Parathyroid adenoma (tissue), 2 donors: ENCODE measurements at regions not wholly inside any gene's neighbourhood (a gene's known extent, or its start where the extent isn't known, plus 50 kb on each side); places are given as distances from the start of the nearest gene placed in this dataset.

ENCODE experiments used
- H2AFZ ChIP-seq: fragments of 300-600 bp; sonication (generic); one replicate; pipeline ENCODE4 v1.7.0; 2017; ENCODE audit warnings: antibody characterized with exemption, mild to moderate bottlenecking
- H3K27ac ChIP-seq: fragments of 300-600 bp; sonication (generic); one replicate; pipeline ENCODE4 v1.7.0; 2017
- H3K27me3 ChIP-seq: fragments of 300-600 bp; sonication (generic); one replicate; pipeline ENCODE4 v1.7.0; 2017; ENCODE audit warnings: low read length; ENCODE audit not compliant: control insufficient read depth, insufficient read depth
- H3K36me3 ChIP-seq: fragments of 300-600 bp; sonication (generic); one replicate; pipeline ENCODE4 v1.7.0; 2017; ENCODE audit warnings: low read length; ENCODE audit not compliant: control insufficient read depth, insufficient read depth
- H3K4me1 ChIP-seq: fragments of 300-600 bp; sonication (generic); one replicate; pipeline ENCODE4 v1.7.0; 2017; ENCODE audit warnings: control low read depth
- H3K4me2 ChIP-seq: fragments of 300-600 bp; sonication (generic); one replicate; pipeline ENCODE4 v1.7.0; 2017; ENCODE audit warnings: low read length
- H3K4me3 ChIP-seq: fragments of 300-600 bp; sonication (generic); one replicate; pipeline ENCODE4 v1.7.0; 2017; ENCODE audit warnings: low read depth, low read length
- H3K79me2 ChIP-seq: fragments of 300-600 bp; sonication (generic); one replicate; pipeline ENCODE4 v1.7.0; 2017; ENCODE audit warnings: control low read depth
- H3K9ac ChIP-seq: fragments of 300-600 bp; sonication (generic); one replicate; pipeline ENCODE4 v1.7.0; 2017; ENCODE audit warnings: mild to moderate bottlenecking
- H3K9me3 ChIP-seq: fragments of 300-600 bp; sonication (generic); one replicate; pipeline ENCODE4 v1.7.0; 2017; ENCODE audit warnings: low read length; ENCODE audit not compliant: control insufficient read depth
- TF ChIP-seq, protein P1 (sequence below): fragments of 300-600 bp; sonication (generic); IDR thresholded peaks from one replicate; pipeline ENCODE4 v1.7.0; 2017; ENCODE audit warnings: antibody characterized with exemption, mild to moderate bottlenecking
- donor health status: primary hyperparathyroidism.

- Histone ChIP-seq H3K4me3 (no peak overlapping the region), H3K79me2 (no peaks in the 10 kb centered on the region), H3K9ac (no peak overlapping the region), H3K9me3 (no peaks in the 10 kb centered on the region), H3K36me3 (no peaks in the 10 kb centered on the region), H3K4me1 (no peaks in the 10 kb centered on the region), H3K27ac (no peak overlapping the region), H3K4me2 (no peak overlapping the region), H2AFZ (no peak overlapping the region), H3K27me3 (no peaks in the 10 kb centered on the region)
- TF ChIP-seq, protein P1, sequence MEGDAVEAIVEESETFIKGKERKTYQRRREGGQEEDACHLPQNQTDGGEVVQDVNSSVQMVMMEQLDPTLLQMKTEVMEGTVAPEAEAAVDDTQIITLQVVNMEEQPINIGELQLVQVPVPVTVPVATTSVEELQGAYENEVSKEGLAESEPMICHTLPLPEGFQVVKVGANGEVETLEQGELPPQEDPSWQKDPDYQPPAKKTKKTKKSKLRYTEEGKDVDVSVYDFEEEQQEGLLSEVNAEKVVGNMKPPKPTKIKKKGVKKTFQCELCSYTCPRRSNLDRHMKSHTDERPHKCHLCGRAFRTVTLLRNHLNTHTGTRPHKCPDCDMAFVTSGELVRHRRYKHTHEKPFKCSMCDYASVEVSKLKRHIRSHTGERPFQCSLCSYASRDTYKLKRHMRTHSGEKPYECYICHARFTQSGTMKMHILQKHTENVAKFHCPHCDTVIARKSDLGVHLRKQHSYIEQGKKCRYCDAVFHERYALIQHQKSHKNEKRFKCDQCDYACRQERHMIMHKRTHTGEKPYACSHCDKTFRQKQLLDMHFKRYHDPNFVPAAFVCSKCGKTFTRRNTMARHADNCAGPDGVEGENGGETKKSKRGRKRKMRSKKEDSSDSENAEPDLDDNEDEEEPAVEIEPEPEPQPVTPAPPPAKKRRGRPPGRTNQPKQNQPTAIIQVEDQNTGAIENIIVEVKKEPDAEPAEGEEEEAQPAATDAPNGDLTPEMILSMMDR, result no peak
These were observed 321.9 kb upstream of the RTL1 start for GRCh38 chr14:101225157-101226152.

DNA sequence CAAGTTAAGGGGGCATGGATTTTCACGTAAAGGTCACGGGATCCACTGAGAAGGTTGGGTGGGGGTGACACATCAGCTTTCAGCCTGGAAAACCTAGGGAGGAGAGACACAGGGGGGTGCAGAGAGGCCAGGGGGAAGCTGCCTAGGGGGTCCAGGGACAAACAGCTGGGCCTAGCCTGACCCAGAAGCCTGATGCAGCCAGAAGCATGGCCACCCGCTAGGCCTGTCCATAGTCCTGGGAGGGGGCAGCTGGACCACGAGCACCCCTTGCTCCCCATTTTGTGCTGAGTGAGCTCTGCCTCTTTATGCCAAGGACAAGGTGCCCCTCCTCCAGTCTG, 322.7 kb upstream of the RTL1 start:
- H3K27ac ChIP-seq, result no peak overlapping the region
- TF ChIP-seq, protein P1, result no peak
- no peaks in the 10 kb centered on the region for H3K9me3 ChIP-seq
- H3K27me3 ChIP-seq, result no peaks in the 10 kb centered on the region
- no peak overlapping the region for H2AFZ ChIP-seq
- no peaks in the 10 kb centered on the region for H3K79me2 ChIP-seq
- no peak overlapping the region for H3K4me2 ChIP-seq
- H3K9ac ChIP-seq, result no peak overlapping the region
- H3K4me1 ChIP-seq, result no peaks in the 10 kb centered on the region
- no peaks in the 10 kb centered on the region for H3K36me3 ChIP-seq
- no peak overlapping the region for H3K4me3 ChIP-seq

DNA sequence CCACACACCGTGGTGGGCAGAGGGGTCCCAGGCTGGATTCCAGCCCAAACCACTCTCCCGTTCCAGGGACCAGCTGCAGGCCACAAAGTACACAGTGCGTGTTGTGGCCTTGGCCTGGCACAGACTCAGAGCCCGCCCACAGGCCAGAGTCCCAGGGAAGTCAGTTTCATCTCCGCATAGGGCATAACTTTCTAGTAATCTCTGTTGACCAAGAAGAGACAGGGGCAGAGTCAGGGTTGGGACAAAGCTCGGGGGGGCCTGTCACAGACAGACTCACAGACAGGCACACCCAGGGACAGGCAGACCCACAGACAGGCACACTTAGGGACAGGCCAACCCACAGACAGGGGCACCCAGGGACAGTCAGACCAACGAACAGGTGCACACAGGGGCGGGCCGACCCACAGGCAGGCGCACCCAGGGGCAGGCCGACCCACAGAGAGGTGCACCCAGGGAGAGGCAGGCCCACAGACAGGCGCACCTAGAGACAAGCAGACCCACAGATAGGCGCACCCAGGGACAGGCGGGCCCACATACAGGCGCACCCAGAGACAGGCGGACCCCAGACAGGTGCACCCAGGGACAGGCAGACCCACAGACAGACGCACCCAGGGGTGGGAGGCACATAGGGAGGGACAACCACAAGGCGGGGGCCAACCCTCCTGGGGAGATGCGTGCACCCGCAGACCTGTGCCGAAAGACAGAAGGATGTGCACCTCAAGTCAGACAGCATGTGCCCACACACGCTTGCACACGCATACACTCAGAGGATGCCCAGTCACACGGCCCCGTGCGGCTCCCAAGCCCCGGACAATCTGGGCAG, 323.3 kb upstream of the RTL1 start:
- no peak overlapping the region for H2AFZ ChIP-seq
- TF ChIP-seq, protein P1, result no peak
- no peak overlapping the region for H3K9ac ChIP-seq
- H3K9me3 ChIP-seq, result no peaks in the 10 kb centered on the region
- H3K4me2 ChIP-seq, result no peak overlapping the region
- no peaks in the 10 kb centered on the region for H3K36me3 ChIP-seq
- H3K27me3 ChIP-seq, result no peaks in the 10 kb centered on the region
- no peaks in the 10 kb centered on the region for H3K4me1 ChIP-seq
- no peak overlapping the region for H3K27ac ChIP-seq
- no peak overlapping the region for H3K4me3 ChIP-seq
- no peaks in the 10 kb centered on the region for H3K79me2 ChIP-seq

DNA sequence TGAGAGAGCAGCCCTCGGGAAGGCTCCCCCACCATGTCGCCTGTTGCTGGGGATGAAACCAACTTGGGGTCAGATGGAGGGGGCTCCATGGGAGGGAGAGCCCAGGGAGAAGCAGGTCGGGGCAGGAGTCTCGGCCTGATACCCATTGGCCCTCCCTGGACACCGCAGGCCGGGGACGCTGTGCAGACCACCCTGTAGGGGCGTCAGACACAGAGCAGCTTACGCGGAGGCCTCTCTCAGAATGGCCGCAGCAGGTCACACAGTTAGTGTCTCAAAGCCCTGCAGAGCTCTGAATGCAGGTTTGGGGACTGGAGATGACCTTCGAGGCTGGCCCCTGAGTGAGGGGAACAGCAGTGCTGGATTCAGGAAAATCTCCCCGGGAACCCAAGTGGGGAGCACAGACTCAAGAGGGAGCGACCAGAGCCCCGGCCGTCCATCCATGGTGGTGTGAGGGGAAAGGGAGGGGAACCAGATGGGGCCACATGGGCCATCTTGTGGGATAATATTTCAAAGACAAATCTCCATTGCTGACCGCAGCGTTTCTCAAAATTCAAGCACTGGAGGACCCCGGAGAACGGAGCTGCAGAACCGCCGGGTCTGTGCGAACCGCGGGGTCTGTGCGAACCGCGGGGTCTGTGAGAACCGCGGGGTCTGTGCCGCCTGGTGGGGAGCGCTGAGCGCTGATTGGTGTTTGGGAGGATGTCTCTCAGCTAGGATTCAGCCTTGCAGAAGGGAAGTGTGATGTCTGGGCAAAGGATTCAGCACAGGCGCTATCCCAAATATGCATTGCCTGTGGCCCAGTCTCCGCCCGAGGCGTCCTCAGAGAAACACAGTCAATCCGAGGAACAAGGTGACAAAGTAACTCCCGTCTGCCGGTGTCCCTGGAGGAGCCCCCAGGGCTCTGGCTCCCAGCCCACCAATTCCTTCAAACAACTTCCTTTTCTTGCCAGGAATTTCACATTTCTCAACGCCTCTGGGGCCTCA, 324.4 kb upstream of the RTL1 start:
- TF ChIP-seq, protein P1, result no peak
- Histone ChIP-seq H3K4me1 (no peaks in the 10 kb centered on the region), H3K9me3 (no peaks in the 10 kb centered on the region), H3K4me3 (no peak overlapping the region), H3K79me2 (no peaks in the 10 kb centered on the region), H2AFZ (no peak overlapping the region), H3K27me3 (no peaks in the 10 kb centered on the region), H3K4me2 (no peak overlapping the region), H3K9ac (no peak overlapping the region), H3K27ac (no peak overlapping the region), H3K36me3 (no peaks in the 10 kb centered on the region)
